ENCODE measurements at regions not wholly inside any gene's neighbourhood (a gene's known extent, or its start where the extent isn't known, plus 50 kb on each side); places are given as distances from the start of the nearest gene placed in this dataset.

GRCh38 chr14:22412926-22413411, 176.1 kb downstream of the DAD1 start:
- DNase-seq = no peak

GRCh38 chr14:22411398-22412055, 177.5 kb downstream of the DAD1 start:
- no peak for DNase-seq

- DNase-seq = no peak
Measured at GRCh38 chr14:22410497-22410896, 178.5 kb downstream of the DAD1 start.

GRCh38 chr14:22409006-22409405, 180.0 kb downstream of the DAD1 start:
- no peak for DNase-seq

- DNase-seq = no peak
Measured at GRCh38 chr14:22408547-22408946, 180.5 kb downstream of the DAD1 start.

- DNase-seq = no peak
Measured at GRCh38 chr14:22407033-22407432, 182.0 kb downstream of the DAD1 start.

- DNase-seq = no peak
Measured at GRCh38 chr14:22405201-22405600, 183.8 kb downstream of the DAD1 start.

GRCh38 chr14:22403296-22403695, 185.7 kb downstream of the DAD1 start:
- DNase-seq = no peak

- no peak for DNase-seq
Measured at GRCh38 chr14:22400655-22401259, 188.3 kb downstream of the DAD1 start.

GRCh38 chr14:22399776-22400175, 189.2 kb downstream of the DAD1 start:
- DNase-seq = no peak

- DNase-seq = no peak
Measured at GRCh38 chr14:22397221-22397737, 191.7 kb downstream of the DAD1 start.

GRCh38 chr14:22395803-22396202, 193.2 kb downstream of the DAD1 start:
- DNase-seq = no peak

- no peak for DNase-seq
Measured at GRCh38 chr14:22394616-22395015, 194.4 kb downstream of the DAD1 start.

- no peak for DNase-seq
Measured at GRCh38 chr14:22393796-22394195, 195.2 kb downstream of the DAD1 start.

- peak; percentile 33 for DNase-seq
Measured at GRCh38 chr14:22391908-22392565, 197.0 kb downstream of the DAD1 start.

- DNase-seq = no peak
Measured at GRCh38 chr14:22390824-22391461, 198.1 kb downstream of the DAD1 start.

- no peak for DNase-seq
Measured at GRCh38 chr14:22390195-22390594, 198.8 kb downstream of the DAD1 start.

- no peak for DNase-seq
Measured at GRCh38 chr14:22388669-22389595, 200.1 kb downstream of the DAD1 start.

- DNase-seq = no peak
Measured at GRCh38 chr14:22387776-22388241, 201.2 kb downstream of the DAD1 start.

- DNase-seq = peak; percentile 41
Measured at GRCh38 chr14:22386924-22387775, 201.9 kb downstream of the DAD1 start.

- no peak for DNase-seq
Measured at GRCh38 chr14:22384974-22385526, 204.0 kb downstream of the DAD1 start.

Measured in COR-L47 (cell line).